GM23248 (cell line): ENCODE measurements at regions not wholly inside any gene's neighbourhood (a gene's known extent, or its start where the extent isn't known, plus 50 kb on each side); places are given as distances from the start of the nearest gene placed in this dataset.

ENCODE experiments used
- DNase-seq: peaks from one replicate; pipeline ENCODE4 v3.0.0-alpha.2; 2015
- H2AFZ ChIP-seq: fragments of 200-600 bp; sonication (generic); 2 replicates; pipeline ENCODE4 v1.6.1; 2016; ENCODE audit warnings: antibody characterized with exemption
- H3F3A ChIP-seq: fragments of 200-600 bp; sonication (generic); 2 replicates; pipeline ENCODE4 v1.6.1; 2016; ENCODE audit warnings: mild to moderate bottlenecking, antibody characterized with exemption, mixed run types; ENCODE audit not compliant: insufficient read depth
- H3K27ac ChIP-seq: fragments of 200-600 bp; sonication (generic); 2 replicates; pipeline ENCODE4 v1.5.1; 2016; ENCODE audit warnings: mild to moderate bottlenecking
- H3K27me3 ChIP-seq: fragments of 200-600 bp; sonication (generic); replicated peaks from 2 replicates; pipeline ENCODE4 v1.6.1; 2016; ENCODE audit warnings: mild to moderate bottlenecking; ENCODE audit not compliant: insufficient read depth
- H3K36me3 ChIP-seq: fragments of 200-600 bp; sonication (generic); 2 replicates; pipeline ENCODE4 v1.6.1; 2016; ENCODE audit warnings: low read depth, mild to moderate bottlenecking
- H3K4me1 ChIP-seq: fragments of 200-600 bp; sonication (generic); 2 replicates; pipeline ENCODE4 v1.6.1; 2016; ENCODE audit warnings: mild to moderate bottlenecking; ENCODE audit not compliant: insufficient read depth
- H3K4me2 ChIP-seq: fragments of 200-600 bp; sonication (generic); one replicate; pipeline ENCODE4 v1.6.1; 2016; ENCODE audit warnings: mild to moderate bottlenecking; ENCODE audit not compliant: unreplicated experiment
- H3K4me3 ChIP-seq: fragments of 200-600 bp; sonication (generic); 2 replicates; pipeline ENCODE4 v1.5.1; 2016; ENCODE audit warnings: mild to moderate bottlenecking
- H3K79me2 ChIP-seq: fragments of 200-600 bp; sonication (generic); 2 replicates; pipeline ENCODE4 v1.6.1; 2016; ENCODE audit warnings: mild to moderate bottlenecking; ENCODE audit not compliant: insufficient read depth
- H3K9ac ChIP-seq: fragments of 200-600 bp; sonication (generic); 2 replicates; pipeline ENCODE4 v1.6.1; 2016; ENCODE audit warnings: mild to moderate bottlenecking
- H3K9me2 ChIP-seq: fragments of 200-600 bp; sonication (generic); 2 replicates; pipeline ENCODE4 v1.6.1; 2016; ENCODE audit warnings: mixed run types, mild to moderate bottlenecking, moderate library complexity; ENCODE audit not compliant: insufficient read depth
- H3K9me3 ChIP-seq: fragments of 200-600 bp; sonication (generic); one replicate; pipeline ENCODE4 v1.6.1; 2017; ENCODE audit warnings: low read depth
- H4K20me1 ChIP-seq: fragments of 200-600 bp; sonication (generic); 2 replicates; pipeline ENCODE4 v1.6.0; 2016; ENCODE audit not compliant: insufficient read depth
- EZH2 ChIP-seq: fragments of 200-600 bp; sonication (generic); IDR thresholded peaks from 2 replicates; pipeline ENCODE4 v1.6.1; 2018; ENCODE audit warnings: antibody characterized with exemption, mild to moderate bottlenecking; ENCODE audit not compliant: insufficient read depth, poor library complexity, severe bottlenecking
- EZH2phosphoT487 ChIP-seq: fragments of 200-600 bp; sonication (generic); IDR thresholded peaks from 2 replicates; pipeline ENCODE4 v1.6.1; 2018; ENCODE audit warnings: antibody characterized with exemption, moderate library complexity, mild to moderate bottlenecking, low read depth; ENCODE audit not compliant: insufficient read depth
- WGBS, 2 experiments: methylation state at CpG; one replicate each; pipeline ENCODE4 v1.1.6; 2015 to 2017; ENCODE audit warnings: low lambda C conversion rate in 2 of 2, low coverage in 1 of 2; ENCODE audit errors: missing lambda C conversion rate in 2 of 2; 5-methylcytosine and 5-hydroxymethylcytosine counted together
- in situ Hi-C: fragments of 300-500 bp; cut with MboI; formaldehyde crosslinking; loops from 2 replicates; pipeline ENCODE4 v1.15.0; 2020

DNA sequence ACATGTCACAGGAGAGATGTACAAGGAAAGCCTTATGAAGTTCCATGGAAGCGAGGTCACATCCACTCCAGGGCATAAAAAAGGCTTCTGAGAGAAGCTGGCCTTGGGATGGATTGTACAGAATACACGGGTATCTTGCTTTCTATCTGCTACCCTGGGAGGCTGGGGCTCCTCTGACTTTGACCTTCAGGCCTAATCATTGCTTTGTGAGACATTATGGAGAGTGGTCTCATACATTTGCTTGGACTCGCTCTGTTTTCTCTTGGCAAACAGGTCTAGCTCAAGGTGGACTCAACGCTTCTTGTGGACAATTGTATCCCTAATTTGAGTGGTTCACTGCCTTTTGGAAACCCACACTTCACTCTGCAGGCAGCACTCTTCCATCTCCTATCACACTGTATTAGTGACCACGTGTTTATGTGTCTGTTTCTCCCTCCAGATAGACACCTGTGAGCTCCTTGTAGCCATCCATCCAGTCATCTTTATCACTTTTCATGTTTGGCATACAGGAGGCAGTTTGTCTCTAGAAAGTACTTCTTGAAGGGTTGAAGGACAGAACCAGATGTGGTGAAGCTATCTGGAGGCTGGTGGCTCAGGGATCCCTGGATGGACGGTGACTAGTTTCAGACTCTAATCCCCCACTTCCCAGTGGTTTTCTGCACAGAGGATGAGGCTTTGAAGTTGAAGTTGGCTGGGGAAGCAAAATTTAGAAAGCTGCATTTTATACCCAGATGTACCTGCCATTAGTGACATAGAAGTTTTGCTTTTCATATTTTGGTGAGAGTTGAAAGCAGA lies 267.8 kb downstream of the CYRIA start:
- H3K4me2 ChIP-seq, result no peak overlapping the region
- H2AFZ ChIP-seq, result no peak overlapping the region
- WGBS, 2 experiments, result 17 to 26% methylated on average over 6 of the region's 6 CpGs
- H4K20me1 ChIP-seq, result no peaks in the 10 kb centered on the region
- no peaks in the 10 kb centered on the region for H3K9me3 ChIP-seq
- no peak for TF ChIP-seq EZH2phosphoT487
- no peak for TF ChIP-seq EZH2
- no peaks in the 10 kb centered on the region for H3K79me2 ChIP-seq
- H3K9ac ChIP-seq, result no peak overlapping the region
- H3K9me2 ChIP-seq, result no peaks in the 10 kb centered on the region
- in situ Hi-C loops, result no loop called here
- H3K4me1 ChIP-seq, result no peaks in the 10 kb centered on the region
- no peak for DNase-seq
- no peaks in the 10 kb centered on the region for H3K27me3 ChIP-seq
- H3K4me3 ChIP-seq, result no peak overlapping the region
- H3F3A ChIP-seq, result no peaks in the 10 kb centered on the region
- no peaks in the 10 kb centered on the region for H3K36me3 ChIP-seq
- no peak overlapping the region for H3K27ac ChIP-seq

DNA sequence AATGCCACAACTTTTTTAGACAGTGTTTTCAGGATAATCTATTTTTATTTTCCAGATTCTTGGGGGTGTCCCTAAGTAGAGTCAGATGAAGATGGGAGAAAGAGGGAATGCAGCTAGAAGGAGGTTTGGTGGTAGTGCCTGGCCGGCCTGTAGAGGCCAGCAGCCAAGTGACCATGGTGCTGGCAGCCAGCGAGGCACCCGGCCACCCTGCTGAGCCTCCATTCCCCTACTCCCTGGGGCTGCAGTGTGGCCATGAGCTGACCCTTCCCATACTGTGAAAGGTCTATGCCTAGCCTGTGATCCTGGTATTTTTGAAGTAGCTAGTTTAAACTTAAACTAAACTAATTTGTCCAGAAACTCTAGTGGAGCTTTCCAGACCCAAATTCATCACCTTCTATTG lies 268.6 kb downstream of the CYRIA start:
- Histone ChIP-seq H3K36me3 (no peaks in the 10 kb centered on the region), H3K9ac (no peak overlapping the region), H3K27ac (no peak overlapping the region), H3K9me3 (no peaks in the 10 kb centered on the region), H3K4me1 (no peaks in the 10 kb centered on the region), H2AFZ (no peak overlapping the region), H3K79me2 (no peaks in the 10 kb centered on the region), H3K9me2 (no peaks in the 10 kb centered on the region), H4K20me1 (no peaks in the 10 kb centered on the region), H3K4me2 (no peak overlapping the region), H3K27me3 (no peaks in the 10 kb centered on the region), H3F3A (no peaks in the 10 kb centered on the region), H3K4me3 (no peak overlapping the region)
- TF ChIP-seq EZH2phosphoT487 (no peak), EZH2 (no peak)
- DNase-seq, result no peak
- in situ Hi-C loops, result no loop called here
- 29 to 47% methylated on average over 3 of the region's 3 CpGs for WGBS, 2 experiments

- in situ Hi-C loops, result no loop called here
- Histone ChIP-seq H3K4me1 (no peaks in the 10 kb centered on the region), H3K79me2 (no peaks in the 10 kb centered on the region), H3K4me3 (no peak overlapping the region), H3K4me2 (no peak overlapping the region), H3K9me3 (no peaks in the 10 kb centered on the region), H3F3A (no peaks in the 10 kb centered on the region), H2AFZ (no peak overlapping the region), H3K27ac (no peak overlapping the region), H3K36me3 (no peaks in the 10 kb centered on the region), H3K9me2 (no peaks in the 10 kb centered on the region), H3K27me3 (no peaks in the 10 kb centered on the region), H4K20me1 (no peaks in the 10 kb centered on the region), H3K9ac (no peak overlapping the region)
- 47 to 53% methylated on average over 10 of the region's 10 CpGs for WGBS, 2 experiments
- DNase-seq, result no peak
- no peak for TF ChIP-seq EZH2
- TF ChIP-seq EZH2phosphoT487, result no peak
These were observed 269.5 kb downstream of the CYRIA start for GRCh38 chr2:16396171-16396570.

- no peaks in the 10 kb centered on the region for H3K9me2 ChIP-seq
- no peak overlapping the region for H2AFZ ChIP-seq
- no peaks in the 10 kb centered on the region for H3K9me3 ChIP-seq
- TF ChIP-seq EZH2 (no peak), EZH2phosphoT487 (no peak)
- H3K79me2 ChIP-seq, result no peaks in the 10 kb centered on the region
- H4K20me1 ChIP-seq, result no peaks in the 10 kb centered on the region
- no peak overlapping the region for H3K9ac ChIP-seq
- H3K4me1 ChIP-seq, result no peaks in the 10 kb centered on the region
- H3K36me3 ChIP-seq, result no peaks in the 10 kb centered on the region
- H3K27me3 ChIP-seq, result no peaks in the 10 kb centered on the region
- in situ Hi-C loops, result no loop called here
- no peak for DNase-seq
- H3F3A ChIP-seq, result no peaks in the 10 kb centered on the region
- H3K4me2 ChIP-seq, result no peak overlapping the region
- WGBS, 2 experiments, result 40 to 75% methylated on average over 1 of the region's 1 CpG
- no peak overlapping the region for H3K4me3 ChIP-seq
- no peak overlapping the region for H3K27ac ChIP-seq
These were observed 270.0 kb downstream of the CYRIA start for GRCh38 chr2:16395601-16396000.
